IPS DF 4.7 (cell line): ENCODE measurements at regions not wholly inside any gene's neighbourhood (a gene's known extent, or its start where the extent isn't known, plus 50 kb on each side); places are given as distances from the start of the nearest gene placed in this dataset.
"Not testable (repeated sequence)": the region's sequence is repeated elsewhere in the genome, so short reads cannot be mapped to it uniquely, and the experiment has no call there.

ENCODE experiments used
- DNase-seq: peaks from one replicate; pipeline ENCODE4 v3.0.0-alpha.2; 2013; ENCODE audit warnings: low spot score; ENCODE audit errors: extremely low read depth

GRCh38 chr16:19980632-19981265 lies 92.9 kb downstream of the GPR139 start:
- no peak for DNase-seq

GRCh38 chr16:19979638-19980037 lies 94.1 kb downstream of the GPR139 start:
- no peak for DNase-seq

- no peak for DNase-seq
Observed at GRCh38 chr16:19974607-19975006, 90.0 kb upstream of the GPRC5B start.

GRCh38 chr16:19972111-19972510 lies 87.5 kb upstream of the GPRC5B start:
- DNase-seq = no peak

DNA sequence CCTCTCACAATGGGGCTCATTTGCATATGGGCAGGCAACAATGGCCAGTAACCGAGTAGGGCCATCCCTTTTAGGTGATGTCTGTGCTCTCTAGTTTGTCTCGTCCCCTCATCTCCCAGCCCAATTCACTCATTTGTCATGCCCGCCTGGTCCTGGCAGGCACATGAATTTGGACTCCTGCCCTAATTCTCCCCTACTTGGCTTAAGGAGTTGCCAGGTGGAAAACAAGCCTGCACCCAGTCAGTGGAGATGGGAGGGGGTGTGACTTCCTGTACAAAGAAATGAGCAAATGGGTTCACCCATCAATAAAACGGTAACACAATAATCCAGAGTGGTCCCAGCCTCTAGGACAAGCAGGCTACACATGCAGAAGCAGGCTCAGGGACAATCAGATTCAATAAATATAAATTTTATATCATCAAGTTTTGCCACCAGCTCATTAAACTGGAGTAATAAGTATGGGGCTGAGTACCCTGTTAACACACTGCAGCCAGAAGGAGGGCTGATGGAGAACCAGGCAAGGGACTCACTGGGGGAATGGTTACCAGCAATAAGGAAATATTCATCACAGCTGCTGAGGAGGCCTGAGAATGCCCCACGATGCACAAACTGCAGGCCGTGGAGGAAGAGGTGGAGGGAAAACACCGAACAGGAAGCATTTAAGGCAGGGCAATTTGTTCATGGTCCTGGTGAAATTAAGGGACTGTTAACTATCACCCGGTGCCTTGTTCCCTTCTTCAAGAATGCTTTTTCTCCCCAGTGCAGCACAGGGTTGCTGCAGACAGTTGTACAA lies 84.4 kb upstream of the GPRC5B start:
- DNase-seq = no peak

GRCh38 chr16:19967963-19968362 lies 83.3 kb upstream of the GPRC5B start:
- DNase-seq = no peak

DNA sequence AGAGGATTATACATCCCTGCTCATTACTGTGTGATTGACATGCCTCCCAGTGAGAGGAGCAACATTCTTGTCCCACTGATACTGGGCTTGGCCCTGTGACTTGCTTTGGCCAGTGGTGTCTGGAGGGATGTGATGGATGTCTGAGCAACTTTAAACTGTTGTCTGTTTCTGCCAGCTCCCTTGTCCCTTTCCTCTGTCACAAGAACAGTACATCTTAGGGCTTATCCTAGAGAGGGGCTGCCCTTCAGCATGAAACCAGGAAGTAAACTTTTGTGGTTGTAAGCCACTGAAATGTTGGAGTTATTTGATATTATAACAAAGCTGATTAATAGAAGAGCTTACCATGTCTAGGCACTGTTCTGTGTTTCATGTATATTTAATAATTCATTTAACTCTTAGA lies 82.9 kb upstream of the GPRC5B start:
- DNase-seq = no peak

DNA sequence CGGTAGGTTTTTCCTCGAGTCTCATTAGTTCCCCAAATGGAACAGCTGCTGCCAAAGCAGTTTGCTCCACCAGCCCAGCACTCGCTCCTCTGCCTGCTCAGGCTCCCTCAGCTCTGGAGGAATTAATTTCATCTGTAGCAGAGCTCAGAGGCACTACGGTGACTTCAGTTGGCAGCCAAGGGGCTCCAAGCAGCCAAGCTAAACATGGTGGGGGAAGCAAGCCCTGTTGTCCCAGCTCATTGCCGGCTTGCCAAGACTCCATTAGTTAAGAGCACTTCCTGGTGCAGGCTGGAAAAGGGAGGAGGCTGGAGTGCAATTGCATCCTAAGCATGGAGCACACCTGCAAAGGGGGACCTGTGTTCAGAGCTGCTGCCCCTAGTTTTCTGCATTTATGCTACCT lies 78.7 kb upstream of the GPRC5B start:
- no peak for DNase-seq

- no peak for DNase-seq
Observed at GRCh38 chr16:19960183-19960582, 75.5 kb upstream of the GPRC5B start.

- DNase-seq = no peak
Observed at GRCh38 chr16:19959736-19960135, 75.1 kb upstream of the GPRC5B start.

GRCh38 chr16:19955896-19956295 lies 71.2 kb upstream of the GPRC5B start:
- DNase-seq = not testable (repeated sequence)

GRCh38 chr16:19955084-19955483 lies 70.4 kb upstream of the GPRC5B start:
- DNase-seq = not testable (repeated sequence)

- peak; percentile 87 for DNase-seq
Observed at GRCh38 chr16:19948186-19949104, 63.8 kb upstream of the GPRC5B start.

GRCh38 chr16:19945934-19946333 lies 61.3 kb upstream of the GPRC5B start:
- DNase-seq = no peak

DNA sequence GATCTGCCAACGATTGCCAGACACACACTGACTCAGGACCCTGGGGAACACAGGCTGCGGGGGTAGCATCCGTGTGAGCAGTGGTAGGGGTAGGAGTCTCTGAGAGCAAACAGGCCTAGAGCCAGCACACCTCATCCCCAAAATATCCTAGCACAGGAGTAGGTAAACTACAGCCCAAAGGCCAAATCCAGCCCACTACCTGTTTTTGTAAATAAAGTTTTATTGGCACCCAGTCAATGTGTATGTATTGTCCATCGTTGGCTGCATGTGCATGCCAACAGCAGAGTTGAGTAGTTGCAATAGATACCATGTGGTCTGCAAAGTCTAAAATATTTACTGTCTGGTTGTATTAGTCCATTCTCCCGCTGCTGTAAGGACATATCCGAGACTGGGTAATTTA lies 55.5 kb upstream of the GPRC5B start:
- no peak for DNase-seq

GRCh38 chr16:19939553-19939952 lies 54.9 kb upstream of the GPRC5B start:
- no peak for DNase-seq

DNA sequence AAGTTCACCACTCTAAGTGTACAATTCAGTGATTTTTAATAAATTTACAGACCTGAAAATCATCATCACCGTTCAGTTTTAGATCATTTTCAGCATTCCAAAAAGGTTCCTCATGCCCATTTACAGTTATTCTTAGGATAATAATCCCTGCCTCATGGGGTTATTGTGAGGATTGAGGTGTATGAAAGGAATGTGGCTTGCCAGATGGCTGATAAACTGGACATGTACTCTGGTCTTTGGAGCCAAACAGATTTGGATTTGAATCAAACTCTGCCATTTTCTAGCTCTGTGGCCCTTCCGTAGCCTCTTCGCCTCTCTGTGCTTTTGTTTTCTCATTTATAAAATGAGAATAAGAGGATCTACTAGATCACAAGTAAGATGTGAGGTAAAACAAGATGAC lies 53.9 kb upstream of the GPRC5B start:
- no peak for DNase-seq

- DNase-seq = no peak
Observed at GRCh38 chr16:19936441-19936840, 51.8 kb upstream of the GPRC5B start.

DNA sequence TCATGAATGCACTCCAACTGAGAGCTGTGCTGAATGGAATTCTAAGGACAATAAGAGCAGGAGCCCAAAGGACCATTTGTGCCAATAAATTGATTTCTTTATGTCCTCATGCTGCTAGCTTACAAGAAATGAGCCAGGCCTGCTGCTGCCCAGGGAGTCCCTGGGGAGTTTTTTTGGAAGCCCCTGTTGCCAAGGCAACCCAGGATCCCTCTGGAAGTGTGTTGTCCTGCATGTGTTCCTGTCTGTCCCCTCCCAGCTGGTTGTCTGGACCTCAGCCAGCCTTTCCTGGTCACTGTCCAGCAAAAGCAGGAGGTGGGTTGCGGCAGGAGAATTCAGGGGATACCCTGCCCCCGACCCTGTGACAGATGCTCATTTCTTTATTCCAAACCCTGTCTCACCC lies 51.0 kb upstream of the GPRC5B start:
- DNase-seq = no peak
